HG03025 (cell line): ENCODE measurements at regions not wholly inside any gene's neighbourhood (a gene's known extent, or its start where the extent isn't known, plus 50 kb on each side); places are given as distances from the start of the nearest gene placed in this dataset.

ENCODE experiments used
- ATAC-seq: cut with Tn5 transposase; IDR thresholded peaks from one replicate; pipeline ENCODE4 v1.9.1; 2021; ENCODE audit warnings: mild to moderate bottlenecking, moderate library complexity; ENCODE audit not compliant: unreplicated experiment, low FRiP score

DNA sequence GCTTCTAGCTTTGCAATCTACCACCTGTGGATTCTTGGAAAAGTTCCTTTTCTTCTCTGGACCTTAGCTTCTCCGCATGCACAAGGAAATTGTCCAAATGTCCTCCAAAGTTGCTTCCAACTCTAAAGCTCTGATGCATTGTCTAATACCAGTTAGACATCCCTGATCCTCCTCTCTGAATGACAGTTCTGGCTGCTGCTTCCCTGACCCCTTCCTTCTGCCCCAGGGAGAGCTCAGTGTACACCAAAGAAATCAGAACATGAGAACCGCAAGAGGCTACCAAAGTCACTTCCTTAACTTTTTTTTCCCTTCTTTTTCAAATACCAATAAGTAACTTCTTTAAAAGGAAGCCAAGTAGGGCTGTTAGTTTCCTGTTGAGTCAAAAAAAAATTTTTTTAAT lies 79.7 kb upstream of the CES5A start:
- no peak for ATAC-seq

DNA sequence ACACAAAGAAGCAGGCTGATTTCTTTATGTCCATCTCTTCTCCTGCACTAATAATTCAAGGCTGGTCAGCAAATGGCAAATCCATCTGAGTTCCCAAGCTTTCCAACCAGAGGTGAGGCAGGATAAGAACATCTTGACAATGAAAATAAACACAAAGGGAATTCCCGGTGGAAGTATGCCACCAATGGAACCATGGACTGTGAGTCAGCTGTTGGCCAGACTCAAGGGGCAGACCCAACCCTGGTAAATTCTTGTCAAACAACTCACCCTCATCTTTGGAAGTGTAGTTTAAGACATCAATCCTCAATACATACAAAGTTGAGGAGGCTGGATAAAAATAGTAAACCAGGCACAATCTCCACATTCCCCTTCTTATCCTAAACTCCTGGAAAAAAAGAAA lies 74.3 kb upstream of the CES5A start:
- no peak for ATAC-seq

DNA sequence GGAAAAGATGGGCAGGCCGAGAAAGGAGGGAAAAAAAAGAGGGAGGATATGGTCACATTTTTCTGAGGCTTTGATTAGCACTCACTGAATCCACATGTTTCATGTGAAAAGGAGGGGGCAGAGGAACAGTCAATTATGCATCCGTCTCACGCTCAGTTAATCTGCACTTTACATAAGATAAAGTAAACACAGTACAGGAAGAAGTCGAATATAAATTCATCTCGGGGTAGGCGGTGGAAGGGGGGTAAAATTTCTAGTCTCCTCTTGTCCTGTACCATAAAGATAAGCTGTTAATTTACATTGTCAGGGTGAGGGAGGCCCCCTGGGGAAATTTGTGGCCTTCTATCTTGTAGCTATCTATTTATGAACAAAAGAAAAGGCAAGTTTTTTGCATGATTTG lies 73.1 kb upstream of the CES5A start:
- no peak for ATAC-seq

DNA sequence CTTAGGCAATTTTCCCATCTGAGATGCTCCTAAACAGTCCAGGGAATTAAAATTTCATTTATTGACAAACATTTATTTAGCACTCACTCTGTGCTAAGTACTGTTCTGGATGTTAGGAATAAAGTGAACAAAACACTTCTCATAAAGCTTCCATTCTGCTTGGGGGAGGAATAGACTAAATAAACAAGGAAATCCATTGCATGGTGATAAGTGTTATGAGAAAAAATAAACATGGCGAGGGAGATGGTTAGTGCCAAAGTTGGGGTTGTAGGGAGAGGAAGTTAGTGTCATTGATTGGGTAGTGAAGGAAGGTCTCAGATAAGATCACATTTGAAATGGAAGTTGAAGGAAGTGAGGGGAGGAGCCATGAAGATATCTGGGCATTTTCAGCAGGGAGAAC lies 72.2 kb upstream of the CES5A start:
- no peak for ATAC-seq

DNA sequence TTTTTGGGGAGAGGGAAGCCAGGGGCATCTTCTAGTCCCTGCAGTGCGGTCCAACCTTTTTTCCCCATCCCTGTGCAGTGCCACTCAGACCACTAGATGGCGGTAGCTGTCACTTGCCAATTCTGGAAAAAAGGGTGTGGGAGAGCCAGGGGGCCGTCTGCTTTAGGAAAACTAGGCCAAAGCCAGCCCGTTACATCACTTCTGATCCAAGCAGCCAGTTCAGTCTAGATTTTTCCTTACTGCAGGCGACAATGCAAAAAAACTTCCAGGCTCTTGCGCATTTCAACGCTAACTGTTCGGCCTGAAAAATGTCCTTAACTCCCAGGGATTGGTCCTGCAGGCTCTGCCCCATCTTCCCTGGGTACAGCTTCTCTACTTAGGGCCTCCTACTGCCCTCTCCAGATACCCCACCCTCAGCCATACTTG lies 69.2 kb upstream of the CES5A start:
- no peak for ATAC-seq

GRCh38 chr16:55943267-55943666 lies 68.1 kb upstream of the CES5A start:
- no peak for ATAC-seq

DNA sequence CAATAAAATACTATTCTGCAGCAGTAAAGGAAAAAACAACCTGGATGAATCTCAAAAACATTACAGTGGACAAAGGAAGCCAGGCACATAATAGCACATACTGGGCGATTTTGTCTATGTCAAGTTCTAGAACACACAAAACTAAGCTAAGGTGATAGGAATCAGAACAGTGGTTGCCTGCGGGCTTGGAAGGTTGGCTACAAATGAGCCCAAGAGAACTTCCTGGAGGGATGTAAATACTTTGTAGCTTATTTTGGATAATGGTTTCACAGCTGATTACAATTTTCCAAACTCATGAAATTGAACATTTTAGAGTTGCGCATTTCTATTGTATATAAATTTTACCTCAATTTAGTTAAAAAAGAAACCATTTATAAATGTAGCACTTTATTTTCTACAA lies 67.6 kb upstream of the CES5A start:
- ATAC-seq: no peak

DNA sequence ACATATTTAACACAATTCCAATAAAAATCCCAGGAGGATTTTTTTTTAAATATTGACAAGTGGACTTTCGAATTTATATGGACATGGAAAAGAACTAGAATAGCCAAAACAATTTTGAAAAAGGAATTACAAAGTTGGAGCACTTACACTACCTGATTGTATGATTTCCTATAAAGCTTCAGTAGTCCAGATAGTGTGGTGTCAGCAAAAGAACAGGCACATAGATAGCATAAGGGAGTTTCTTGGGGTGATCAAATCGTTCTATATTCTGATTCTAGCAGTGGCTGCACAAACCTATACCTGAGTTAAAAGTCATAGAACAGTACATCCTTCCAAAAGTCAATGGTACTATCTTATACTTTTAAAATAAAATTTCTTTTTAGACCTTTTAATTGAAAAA lies 66.4 kb upstream of the CES5A start:
- ATAC-seq: no peak

DNA sequence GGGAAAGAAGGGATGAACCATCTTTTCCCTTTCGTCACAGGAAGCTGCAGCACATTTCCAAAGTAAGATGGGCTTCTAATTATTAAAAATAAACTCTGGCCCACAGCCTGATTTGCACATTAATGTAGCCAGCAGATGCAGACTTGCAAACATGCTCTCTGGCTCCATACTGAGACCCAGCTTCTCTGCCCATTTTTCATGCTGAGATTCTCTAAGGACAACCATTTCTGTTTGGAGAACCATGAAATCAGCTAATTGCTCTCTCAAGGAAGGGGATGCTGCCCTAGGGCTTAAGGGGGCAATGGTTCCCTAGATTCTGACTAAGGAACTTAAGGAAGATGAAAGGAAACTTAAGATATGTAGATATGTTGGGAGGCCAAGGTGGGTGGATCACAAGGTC lies 63.0 kb upstream of the CES5A start:
- no peak for ATAC-seq

DNA sequence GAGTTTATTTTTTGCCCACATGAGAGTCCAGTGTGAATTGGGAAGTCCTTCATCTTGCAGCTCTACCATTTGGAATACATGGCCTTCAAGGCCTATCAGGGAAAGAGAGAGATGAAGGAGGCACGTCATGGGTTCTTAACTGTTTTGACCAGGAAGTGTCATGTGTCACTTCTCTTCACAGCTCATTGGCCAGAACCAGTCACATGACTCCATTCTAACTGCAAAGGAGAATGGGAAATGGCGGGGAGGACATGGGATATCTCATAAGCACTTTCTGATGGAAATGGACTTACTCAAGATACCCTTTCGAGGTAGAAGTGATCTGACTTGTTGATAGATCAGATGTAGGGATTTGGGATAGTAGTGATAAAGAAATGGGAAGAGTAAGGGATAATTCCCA lies 57.9 kb upstream of the CES5A start:
- no peak for ATAC-seq

DNA sequence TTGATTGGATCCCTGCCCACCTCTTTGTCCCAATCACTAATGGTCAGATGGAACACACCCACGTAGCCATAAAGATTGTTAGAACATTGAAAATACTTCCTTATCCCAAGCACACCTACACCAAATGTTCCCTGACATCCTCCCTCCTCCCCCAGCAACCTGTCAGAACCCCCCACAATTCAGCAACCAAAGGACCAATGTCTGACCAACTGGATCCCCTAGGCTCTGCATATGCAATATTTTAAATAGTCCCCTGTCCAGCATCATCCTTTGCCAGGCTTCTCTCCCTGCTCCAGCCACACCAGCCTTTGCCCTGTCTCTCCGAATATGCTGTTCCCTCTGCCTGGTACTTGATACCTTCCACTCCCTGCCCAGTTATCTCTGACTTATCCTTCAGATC lies 54.9 kb upstream of the CES5A start:
- no peak for ATAC-seq

- ATAC-seq: no peak
These were observed 54.0 kb upstream of the CES5A start for GRCh38 chr16:55929181-55929580.

DNA sequence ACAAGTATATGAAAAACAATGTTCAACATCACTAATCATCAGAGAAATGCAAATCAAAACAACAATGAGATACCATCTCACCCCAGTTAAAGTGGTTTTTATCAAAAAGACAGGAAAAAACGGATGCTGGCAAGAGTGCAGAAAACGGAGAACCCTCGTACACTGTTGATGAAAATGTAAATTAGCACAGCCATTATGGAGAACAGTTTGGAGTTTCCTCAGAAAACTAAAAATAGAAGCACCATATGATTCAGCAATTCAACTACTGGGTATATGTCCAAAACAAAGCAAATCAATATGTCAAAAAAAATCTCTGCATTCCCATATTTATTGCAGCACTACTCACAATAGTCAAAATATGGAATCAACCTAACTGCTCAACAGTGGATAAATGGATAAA lies 50.1 kb upstream of the CES5A start:
- ATAC-seq: no peak
